Activated CD8-positive, alpha-beta T cell treated with anti-CD3 and anti-CD28 coated beads, Interleukin-2, amount 10 ng/mL, durations not matched to agents 7 days and 5 days (primary cell): ENCODE measurements at regions not wholly inside any gene's neighbourhood (a gene's known extent, or its start where the extent isn't known, plus 50 kb on each side); places are given as distances from the start of the nearest gene placed in this dataset.

Experiments
- ATAC-seq: fragments of 150-1000 bp; cut with Tn5 transposase; one replicate; pipeline ENCODE4 v1.10.0; 2021; ENCODE audit warnings: moderate library complexity
- CTCF ChIA-PET: fragments of 350-600 bp; sonication (Branson Sonifier 250); formaldehyde crosslinking; loops from one replicate; lab custom pipeline; 2021; ENCODE audit warnings: antibody characterized with exemption; lab: Charles Lee
- POLR2A ChIA-PET: fragments of 350-600 bp; sonication (Branson Sonifier 250); formaldehyde crosslinking; loops from one replicate; lab custom pipeline; 2021; ENCODE audit warnings: antibody characterized with exemption; lab: Charles Lee
- DNase-seq: peaks from one replicate; pipeline ENCODE4 v3.0.0-alpha.2; 2020
- H3K27ac Mint-ChIP-seq: one replicate; pipeline ENCODE4 v1.8.0; 2021; ENCODE audit warnings: mild to moderate bottlenecking, mixed read lengths
- H3K27me3 Mint-ChIP-seq: one replicate; pipeline ENCODE4 v1.8.0; 2021; ENCODE audit warnings: low read depth, mixed read lengths
- H3K36me3 Mint-ChIP-seq: one replicate; pipeline ENCODE4 v1.8.0; 2021; ENCODE audit warnings: low read depth, mixed read lengths
- H3K4me1 Mint-ChIP-seq: one replicate; pipeline ENCODE4 v1.8.0; 2021; ENCODE audit warnings: low read depth, mixed read lengths
- H3K4me3 Mint-ChIP-seq: one replicate; pipeline ENCODE4 v1.8.0; 2021; ENCODE audit warnings: mild to moderate bottlenecking, mixed read lengths
- H3K9me3 Mint-ChIP-seq: one replicate; pipeline ENCODE4 v1.8.0; 2022; ENCODE audit warnings: mixed read lengths; ENCODE audit not compliant: insufficient read depth

DNA sequence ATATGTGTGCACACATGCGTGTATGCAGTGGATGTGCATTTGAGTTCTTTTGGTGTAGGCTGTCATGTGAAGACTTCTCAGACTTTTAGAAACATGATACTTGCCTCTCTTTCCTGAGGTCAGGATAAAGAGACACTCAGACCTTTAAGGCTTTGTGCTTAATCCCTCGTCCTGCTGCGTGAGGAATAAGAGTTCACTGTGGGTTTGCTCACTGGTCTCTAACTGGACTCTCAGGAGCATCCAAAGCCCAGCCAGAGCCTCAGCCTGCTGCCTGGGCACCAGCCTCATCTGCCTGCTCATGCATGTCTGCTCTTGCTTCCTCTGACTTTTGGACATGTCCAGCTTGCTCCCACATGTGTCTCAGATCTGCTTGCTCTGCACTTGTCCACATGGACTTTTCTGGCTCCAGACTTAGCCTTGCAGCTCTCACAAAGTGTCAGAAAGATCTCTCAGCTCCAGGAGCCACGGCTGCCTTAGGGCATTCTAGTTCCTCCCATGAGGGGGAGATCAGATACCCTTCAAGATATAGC, 65.1 kb upstream of the ZNF366 start:
- Mint-ChIP-seq H3K4me3 (no peak overlapping the region), H3K9me3 (no peaks in the 10 kb centered on the region), H3K4me1 (no peaks in the 10 kb centered on the region), H3K27ac (no peak overlapping the region), H3K36me3 (no peaks in the 10 kb centered on the region), H3K27me3 (peaks cover 7% of the 10 kb centered on the region)
- no peak for ATAC-seq
- POLR2A ChIA-PET: no interaction called here
- no peak for DNase-seq
- CTCF ChIA-PET: no interaction called here

DNA sequence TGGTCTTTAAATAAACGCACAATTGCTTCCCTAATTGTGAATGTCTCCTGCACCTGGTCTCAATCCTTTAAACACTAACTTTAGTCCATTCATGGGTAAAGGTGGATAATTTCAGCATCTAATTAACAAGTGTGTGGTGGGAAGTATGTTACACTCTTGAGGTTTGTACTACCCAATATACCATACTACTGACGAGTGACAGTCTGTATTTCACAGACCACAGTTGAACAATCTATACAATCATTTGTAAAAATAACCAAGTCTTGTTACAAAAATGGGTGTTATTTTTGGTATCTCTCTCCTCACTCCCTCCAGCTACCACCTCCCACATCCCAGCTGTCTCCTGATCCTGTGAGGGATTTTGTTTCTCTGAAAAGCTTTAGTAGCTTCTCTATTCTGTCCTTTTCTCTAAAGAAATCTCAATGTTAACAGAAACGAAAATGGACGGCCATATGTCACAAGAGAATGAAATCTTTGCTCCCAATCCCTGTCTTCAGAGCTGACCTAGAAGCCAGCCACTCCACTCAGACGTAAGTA, 62.3 kb upstream of the ZNF366 start:
- H3K4me3 Mint-ChIP-seq: no peak overlapping the region
- no peak overlapping the region for H3K27ac Mint-ChIP-seq
- DNase-seq (no peak), ATAC-seq (no peak)
- ChIA-PET POLR2A (no interaction called here), CTCF (no interaction called here)
- H3K36me3 Mint-ChIP-seq: no peaks in the 10 kb centered on the region
- H3K9me3 Mint-ChIP-seq: no peaks in the 10 kb centered on the region
- H3K4me1 Mint-ChIP-seq: no peaks in the 10 kb centered on the region
- peaks cover 7% of the 10 kb centered on the region for H3K27me3 Mint-ChIP-seq

DNA sequence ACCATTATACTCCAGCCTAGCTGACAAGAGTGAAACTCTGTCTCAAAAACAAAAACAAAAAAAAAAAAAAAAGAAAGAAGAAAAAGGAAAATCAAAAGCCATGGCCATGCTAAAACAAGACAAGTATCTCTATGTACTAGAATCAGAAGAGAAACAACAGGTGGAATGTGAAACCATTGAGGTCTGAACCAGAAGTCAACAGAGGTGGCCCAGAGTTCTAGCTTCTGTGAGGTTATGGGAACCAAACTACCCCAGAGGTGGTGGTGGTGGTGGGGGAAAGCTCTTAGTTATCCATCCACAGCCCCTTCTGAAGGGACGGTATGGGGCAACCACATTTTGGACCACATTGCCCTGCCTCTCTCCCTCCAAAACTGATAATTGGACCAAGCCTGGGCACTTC, 59.5 kb upstream of the ZNF366 start:
- H3K9me3 Mint-ChIP-seq: no peaks in the 10 kb centered on the region
- peaks cover 9% of the 10 kb centered on the region for H3K27me3 Mint-ChIP-seq
- H3K36me3 Mint-ChIP-seq: no peaks in the 10 kb centered on the region
- H3K4me1 Mint-ChIP-seq: no peaks in the 10 kb centered on the region
- ATAC-seq (no peak), DNase-seq (no peak)
- no peak overlapping the region for H3K4me3 Mint-ChIP-seq
- ChIA-PET CTCF (no interaction called here), POLR2A (no interaction called here)
- no peak overlapping the region for H3K27ac Mint-ChIP-seq

DNA sequence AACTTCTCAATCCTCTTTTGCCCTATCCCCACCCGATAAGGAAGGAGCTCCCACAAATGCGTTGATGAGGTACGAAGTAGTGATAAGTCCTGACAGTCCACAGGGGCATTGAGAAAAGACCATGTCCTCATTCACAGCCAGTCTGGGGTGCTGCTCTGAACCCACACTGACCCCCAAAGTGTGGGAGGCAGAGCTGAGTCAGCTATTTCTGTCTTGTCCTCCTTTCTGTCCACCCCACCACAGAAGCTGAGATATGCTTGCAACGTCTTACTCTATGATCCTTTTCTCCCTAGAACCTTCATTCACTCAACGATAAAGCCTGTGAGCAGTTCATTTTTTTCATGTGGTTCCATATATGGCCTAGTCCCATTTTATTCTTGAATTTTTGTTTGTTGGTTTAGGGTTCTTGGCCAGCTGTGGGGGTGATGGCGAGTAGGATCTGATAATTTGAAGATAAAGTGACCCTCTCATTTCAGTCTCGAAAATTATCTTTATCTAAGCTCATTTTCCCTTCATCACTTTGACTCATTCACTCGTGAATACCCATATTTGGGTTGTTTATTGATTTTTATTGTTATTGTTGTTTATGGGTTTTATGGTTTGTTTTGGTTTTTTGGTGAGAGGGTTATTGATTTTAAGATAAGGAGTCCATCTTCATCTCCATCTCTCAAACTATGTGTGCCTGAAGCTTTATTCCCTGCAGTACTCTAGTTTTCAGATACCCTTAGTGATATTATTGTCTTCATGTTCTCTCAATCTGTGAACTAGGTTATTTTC, 58.5 kb upstream of the ZNF366 start:
- DNase-seq: no peak
- Mint-ChIP-seq H3K27me3 (peaks cover 13% of the 10 kb centered on the region), H3K4me3 (no peak overlapping the region), H3K9me3 (no peaks in the 10 kb centered on the region), H3K36me3 (no peaks in the 10 kb centered on the region), H3K27ac (no peak overlapping the region), H3K4me1 (no peaks in the 10 kb centered on the region)
- ChIA-PET CTCF (interaction anchor here (0.7 kb wide), 1 partner anchor 296 kb away, joined by 3 read pairs; no protein-coding TSS in a partner anchor), POLR2A (no interaction called here)
- no peak for ATAC-seq

DNA sequence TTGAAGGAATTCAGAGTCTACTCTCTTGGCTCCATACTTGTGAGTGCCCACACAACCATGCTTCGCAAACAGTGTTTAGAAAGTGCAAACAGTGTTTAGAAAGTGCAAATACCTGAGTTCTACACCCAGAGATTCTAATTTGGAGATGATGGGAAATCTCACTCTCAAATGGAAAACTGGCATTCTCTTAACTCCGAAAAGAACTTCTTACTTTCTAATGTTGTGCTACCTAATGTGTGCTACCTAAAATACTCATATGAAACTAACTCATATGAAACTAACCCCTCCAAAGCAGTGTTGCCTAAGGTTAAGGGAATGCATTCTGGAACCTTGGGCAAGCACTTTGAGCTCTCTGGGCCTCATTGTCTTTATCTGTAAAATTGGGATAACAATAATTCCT, 55.5 kb upstream of the ZNF366 start:
- DNase-seq: no peak
- Mint-ChIP-seq H3K27me3 (peaks cover 8% of the 10 kb centered on the region), H3K27ac (no peak overlapping the region), H3K9me3 (no peaks in the 10 kb centered on the region), H3K36me3 (no peaks in the 10 kb centered on the region), H3K4me1 (no peaks in the 10 kb centered on the region), H3K4me3 (no peak overlapping the region)
- ChIA-PET POLR2A (no interaction called here), CTCF (no interaction called here)
- no peak for ATAC-seq

DNA sequence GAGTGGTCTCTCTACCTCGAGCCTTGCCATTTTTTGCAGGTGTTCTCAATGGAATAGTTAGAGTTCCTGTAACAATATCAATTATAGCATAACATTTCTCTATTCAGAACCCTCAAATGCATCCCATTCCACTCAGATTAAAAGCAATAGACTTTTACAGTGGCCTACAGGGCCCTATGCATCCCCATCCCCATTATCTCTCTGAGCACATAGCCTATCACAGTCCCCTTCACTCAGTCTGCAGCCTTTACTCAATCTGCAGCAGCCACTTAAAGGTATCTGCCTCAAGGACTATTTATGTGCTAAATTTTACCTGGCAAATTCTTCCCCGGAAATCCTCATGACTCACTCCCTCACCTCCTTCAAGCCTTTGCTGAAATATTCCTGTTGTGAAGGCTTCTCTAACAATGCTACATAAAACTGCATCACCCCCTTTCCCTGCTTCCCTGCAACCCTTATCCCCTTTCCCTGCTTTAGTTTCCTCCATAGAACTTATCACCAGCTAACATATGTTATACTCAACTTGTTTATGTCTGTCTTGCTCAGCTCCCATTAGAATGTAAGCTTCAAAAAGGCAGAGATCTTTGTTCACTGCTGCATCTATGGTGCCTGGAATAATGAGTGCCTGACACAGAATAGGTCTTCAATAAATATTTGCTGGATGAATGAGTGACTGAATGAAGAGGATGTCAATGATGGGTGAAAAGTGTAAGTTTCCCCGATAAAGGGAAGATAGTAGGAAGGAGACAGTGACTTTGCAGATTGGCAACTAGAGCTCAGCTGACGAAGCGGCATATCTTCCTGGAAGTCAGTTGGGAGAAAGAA, 54.1 kb upstream of the ZNF366 start:
- Mint-ChIP-seq H3K9me3 (no peaks in the 10 kb centered on the region), H3K4me1 (peaks cover 7% of the 10 kb centered on the region), H3K27ac (no peak overlapping the region), H3K4me3 (no peak overlapping the region), H3K27me3 (peaks cover 14% of the 10 kb centered on the region), H3K36me3 (no peaks in the 10 kb centered on the region)
- POLR2A ChIA-PET: no interaction called here
- CTCF ChIA-PET: no interaction called here
- ATAC-seq: no peak
- DNase-seq: no peak

DNA sequence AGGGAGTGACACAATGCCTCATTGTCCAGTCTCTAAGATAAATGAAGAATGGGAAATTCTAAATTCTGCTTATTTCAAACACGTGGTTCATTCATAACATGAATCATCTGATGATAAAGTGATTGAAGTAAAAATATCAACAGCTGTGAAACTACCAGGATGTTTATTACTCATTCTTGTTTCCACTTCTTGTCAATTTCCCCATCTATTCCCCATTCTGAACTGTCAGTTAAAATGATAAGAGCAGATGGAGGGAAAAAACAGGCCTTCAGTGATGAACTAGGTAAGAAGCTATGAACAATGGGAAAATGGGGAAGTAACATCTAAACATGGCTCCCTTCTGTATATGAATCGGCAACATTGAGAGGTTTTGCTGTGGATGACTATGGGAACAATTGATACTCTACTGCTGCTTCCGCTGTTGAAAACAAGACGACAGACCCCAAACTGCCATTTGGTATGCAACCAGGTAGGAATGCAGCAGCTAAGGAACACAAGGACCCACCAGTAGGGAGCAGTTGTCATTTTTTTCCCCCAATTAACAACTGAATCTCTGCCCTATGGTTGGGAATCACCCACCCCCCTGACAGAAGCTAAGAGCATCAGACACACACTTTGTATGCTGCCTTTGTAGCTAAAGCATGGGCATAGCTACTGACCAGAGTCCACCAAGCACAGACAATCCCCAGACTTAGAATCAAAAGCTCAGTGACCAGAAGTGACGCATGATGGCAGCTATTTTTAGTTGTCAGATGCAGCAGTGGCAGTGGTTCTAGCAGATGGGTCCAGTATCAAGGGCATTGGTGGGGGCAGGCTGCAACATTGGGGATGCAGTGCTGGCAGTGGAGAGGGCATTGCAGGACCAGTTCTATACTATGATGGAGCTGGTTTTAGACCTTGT, 52.9 kb upstream of the ZNF366 start:
- Mint-ChIP-seq H3K9me3 (no peaks in the 10 kb centered on the region), H3K36me3 (no peaks in the 10 kb centered on the region), H3K4me1 (peaks cover 11% of the 10 kb centered on the region), H3K27ac (no peak overlapping the region), H3K4me3 (no peak overlapping the region), H3K27me3 (peaks cover 18% of the 10 kb centered on the region)
- ChIA-PET CTCF (interaction anchor here (0.7 kb wide), 1 partner anchor 36 kb away, joined by 3 read pairs; no protein-coding TSS in a partner anchor), POLR2A (no interaction called here)
- DNase-seq: no peak
- ATAC-seq: no peak

DNA sequence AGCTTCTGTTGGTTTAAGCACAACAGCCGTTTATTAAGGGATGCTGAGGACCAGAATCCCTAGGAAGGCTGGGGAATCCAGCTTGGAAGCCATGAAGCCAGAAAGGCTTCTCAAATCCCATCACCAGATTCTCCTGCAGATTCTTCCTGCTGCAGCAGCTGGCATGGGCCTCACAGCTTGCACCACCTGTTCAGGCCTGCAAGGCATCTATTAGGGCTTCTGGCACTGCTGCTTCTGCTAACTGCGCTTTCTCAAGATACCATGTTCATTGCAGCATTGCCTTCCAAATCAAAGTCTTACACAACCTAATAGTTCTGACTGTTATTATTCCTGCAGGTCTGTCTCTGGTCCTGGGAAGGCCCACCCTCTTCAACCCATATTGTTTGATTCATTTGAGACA, 51.2 kb upstream of the ZNF366 start:
- H3K27ac Mint-ChIP-seq: no peak overlapping the region
- peaks cover 11% of the 10 kb centered on the region for H3K4me1 Mint-ChIP-seq
- DNase-seq: no peak
- ChIA-PET CTCF (interaction anchor here (1.2 kb wide), 1 partner anchor 53 kb away, joined by 3 read pairs; no protein-coding TSS in a partner anchor), POLR2A (no interaction called here)
- no peaks in the 10 kb centered on the region for H3K36me3 Mint-ChIP-seq
- H3K9me3 Mint-ChIP-seq: no peaks in the 10 kb centered on the region
- peaks cover 25% of the 10 kb centered on the region for H3K27me3 Mint-ChIP-seq
- ATAC-seq: no peak
- H3K4me3 Mint-ChIP-seq: no peak overlapping the region

DNA sequence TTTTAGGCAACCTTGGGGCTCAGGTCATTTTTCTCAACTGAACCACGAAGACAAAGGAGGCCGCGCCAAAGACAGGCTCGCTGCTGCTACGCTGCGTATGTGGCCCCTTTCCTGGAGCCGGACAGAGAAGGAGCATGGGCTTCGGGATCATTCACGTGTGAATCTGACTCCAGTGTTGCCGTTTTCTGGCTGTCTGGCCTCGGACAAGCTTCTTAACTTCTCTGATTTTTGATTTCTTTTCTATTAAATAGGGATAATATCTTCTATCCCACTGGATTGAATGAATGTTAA, 50.8 kb upstream of the ZNF366 start:
- Mint-ChIP-seq H3K36me3 (no peaks in the 10 kb centered on the region), H3K9me3 (no peaks in the 10 kb centered on the region), H3K27ac (no peak overlapping the region), H3K4me3 (no peak overlapping the region), H3K27me3 (peaks cover 28% of the 10 kb centered on the region), H3K4me1 (peaks cover 11% of the 10 kb centered on the region)
- ChIA-PET POLR2A (no interaction called here), CTCF (interaction anchor here (0.6 to 1.2 kb wide), 2 partner anchors 53 to 68 kb away, joined by 3 read pairs; no protein-coding TSS in a partner anchor)
- no peak for ATAC-seq
- DNase-seq: no peak

DNA sequence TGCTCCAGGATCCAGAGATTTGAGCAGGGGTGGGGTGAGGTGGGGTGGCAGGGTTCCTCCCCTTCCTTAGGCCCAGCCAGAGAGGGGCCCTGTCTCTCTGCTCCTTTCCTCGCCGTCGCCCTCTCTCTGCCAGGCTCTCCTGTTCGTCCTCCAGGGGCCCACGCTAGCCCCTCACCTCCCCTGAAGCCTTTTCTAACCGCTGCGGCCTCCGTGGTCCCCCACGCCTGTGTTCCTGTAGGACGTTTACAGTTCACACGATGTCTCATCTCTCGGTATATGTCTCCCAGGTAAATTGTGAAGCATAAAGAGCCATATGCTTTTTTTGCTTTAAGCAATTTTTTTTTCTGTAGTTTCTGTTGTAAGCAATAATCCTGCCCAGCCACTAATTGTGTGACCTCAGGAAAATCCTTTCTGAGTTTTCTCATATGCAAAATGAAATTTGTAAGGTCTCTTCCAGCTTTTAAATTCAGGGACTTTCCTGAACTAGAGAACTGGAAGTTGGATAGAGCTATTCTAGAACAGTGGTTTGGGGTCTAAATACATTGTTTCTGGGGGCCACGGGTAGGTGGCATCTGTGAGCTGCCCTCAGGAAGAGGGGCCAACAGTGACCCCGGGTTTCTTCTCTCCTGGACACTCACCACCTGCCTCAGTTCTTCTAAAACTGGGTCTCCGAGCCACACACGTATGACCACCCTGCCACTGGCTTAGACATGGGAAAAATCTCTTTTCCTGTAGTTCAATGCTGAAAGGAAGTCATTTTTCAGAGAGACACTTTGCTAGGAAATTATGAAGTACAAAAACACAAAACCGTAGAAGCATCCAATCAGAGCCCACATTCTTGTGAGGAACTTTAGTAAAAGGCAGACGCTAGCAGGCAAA, 50.2 kb upstream of the ZNF366 start:
- no peaks in the 10 kb centered on the region for H3K36me3 Mint-ChIP-seq
- peak overlapping the region; percentile 48 for H3K4me3 Mint-ChIP-seq
- DNase-seq (no peak), ATAC-seq (peak; percentile 9)
- ChIA-PET POLR2A (no interaction called here), CTCF (interaction anchor here (0.6 to 1.2 kb wide), 2 partner anchors 54 to 68 kb away, joined by 3 read pairs; no protein-coding TSS in a partner anchor)
- H3K9me3 Mint-ChIP-seq: no peaks in the 10 kb centered on the region
- peaks cover 11% of the 10 kb centered on the region for H3K4me1 Mint-ChIP-seq
- peaks cover 28% of the 10 kb centered on the region for H3K27me3 Mint-ChIP-seq
- H3K27ac Mint-ChIP-seq: no peak overlapping the region
